B cell (primary cell): ENCODE measurements at regions not wholly inside any gene's neighbourhood (a gene's known extent, or its start where the extent isn't known, plus 50 kb on each side); places are given as distances from the start of the nearest gene placed in this dataset.

ENCODE experiments used
- ATAC-seq: fragments of 200-7000 bp; cut with Tn5 transposase; one replicate; pipeline ENCODE4 v1.10.0; 2021; ENCODE audit warnings: low read depth, mild to moderate bottlenecking, moderate number of reproducible peaks, moderate library complexity
- CTCF ChIA-PET: fragments of 350-600 bp; sonication (Branson Sonifier 250); formaldehyde crosslinking; loops from one replicate; lab custom pipeline; 2021; ENCODE audit warnings: antibody characterized with exemption, inconsistent platforms; lab: Charles Lee
- POLR2A ChIA-PET: fragments of 350-600 bp; sonication (Branson Sonifier 250); formaldehyde crosslinking; loops from one replicate; lab custom pipeline; 2021; ENCODE audit warnings: antibody characterized with exemption; lab: Charles Lee
- DNase-seq: peaks from one replicate; pipeline ENCODE4 v3.0.0; 2013
- H2AFZ ChIP-seq: 2 replicates; pipeline ENCODE4 v1.6.1; 2012; ENCODE audit warnings: mild to moderate bottlenecking, low read depth, low read length; ENCODE audit not compliant: insufficient read depth, poor library complexity, severe bottlenecking
- H3K27ac ChIP-seq, 2 donors: 1 replicate in 1 of 2; 2 replicates in 1 of 2; pipeline ENCODE4 v1.5.1; 2012 to 2013; ENCODE audit warnings: low read length in 2 of 2, mild to moderate bottlenecking in 2 of 2, moderate library complexity in 1 of 2
- H3K27me3 ChIP-seq, 4 experiments: fragments of 200-600 bp in 1 of 4; sonication (generic) in 1 of 4; replicated peaks in 1 of 4; 1 replicate in 2 of 4; 2 replicates in 2 of 4; pipeline versions ENCODE4 v1.6.1 to v1.7.0; 2013 to 2016; ENCODE audit warnings: low read length in 3 of 4, mild to moderate bottlenecking in 2 of 4, mixed read lengths in 1 of 4, moderate library complexity in 1 of 4; ENCODE audit not compliant: insufficient read depth in 4 of 4, control insufficient read depth in 3 of 4; ENCODE audit errors: control extremely low read depth in 1 of 4
- H3K36me3 ChIP-seq, 2 experiments: replicated peaks in 1 of 2; 1 replicate in 1 of 2; 2 replicates in 1 of 2; pipeline versions ENCODE4 v1.6.1 to v1.7.1; 2013; ENCODE audit warnings: low read length in 1 of 2; ENCODE audit not compliant: insufficient read depth in 2 of 2, control insufficient read depth in 1 of 2; ENCODE audit errors: control extremely low read depth in 1 of 2, extremely low read depth in 1 of 2
- H3K4me1 ChIP-seq, 2 donors: fragments of 200-600 bp in 1 of 2; sonication (generic) in 1 of 2; 1 replicate in 1 of 2; 2 replicates in 1 of 2; pipeline versions ENCODE4 v1.5.1 to v1.6.1; 2013 to 2017; ENCODE audit warnings: low read length in 2 of 2; ENCODE audit not compliant: control insufficient read depth in 2 of 2, insufficient read depth in 2 of 2
- H3K4me2 ChIP-seq: replicated peaks from 2 replicates; pipeline ENCODE3; 2012; ENCODE audit warnings: mild to moderate bottlenecking, low read depth, low read length; ENCODE audit not compliant: poor library complexity, severe bottlenecking
- H3K4me3 ChIP-seq, 5 experiments: fragments of 200-600 bp in 1 of 5; sonication (generic) in 1 of 5; 1 replicate in 3 of 5; 2 replicates in 2 of 5; pipeline versions ENCODE4 v1.5.1 to v1.7.0; 2011 to 2016; ENCODE audit warnings: low read length in 4 of 5, mild to moderate bottlenecking in 4 of 5, low read depth in 2 of 5, control low read depth in 1 of 5, moderate library complexity in 1 of 5; ENCODE audit not compliant: insufficient read depth in 1 of 5; ENCODE audit errors: control extremely low read depth in 1 of 5, extremely low read depth in 1 of 5
- H3K79me2 ChIP-seq: fragments of 200-600 bp; sonication (generic); one replicate; pipeline ENCODE4 v1.6.0; 2016; ENCODE audit warnings: low read length; ENCODE audit not compliant: control insufficient read depth, insufficient read depth
- H3K9ac ChIP-seq: fragments of 200-600 bp; sonication (generic); 2 replicates; pipeline ENCODE4 v1.6.1; 2017; ENCODE audit warnings: mild to moderate bottlenecking, low read length, moderate library complexity
- H3K9me3 ChIP-seq, 3 donors: one replicate each; pipeline versions ENCODE4 v1.6.1 to v1.7.1; 2013; ENCODE audit warnings: low read length in 2 of 3; ENCODE audit not compliant: control insufficient read depth in 2 of 3, insufficient read depth in 1 of 3; ENCODE audit errors: control extremely low read depth in 1 of 3
- H4K20me1 ChIP-seq: 2 replicates; pipeline ENCODE4 v1.6.0; 2012; ENCODE audit warnings: mild to moderate bottlenecking, low read length; ENCODE audit not compliant: insufficient read depth, control insufficient read depth, poor library complexity, severe bottlenecking
- H3K27ac Mint-ChIP-seq: one replicate; pipeline ENCODE4 v1.8.0; 2021; ENCODE audit warnings: mixed read lengths
- H3K27me3 Mint-ChIP-seq: one replicate; pipeline ENCODE4 v1.8.0; 2021; ENCODE audit warnings: mixed read lengths
- H3K4me1 Mint-ChIP-seq: one replicate; pipeline ENCODE4 v1.8.0; 2021; ENCODE audit warnings: mixed read lengths
- H3K4me3 Mint-ChIP-seq: one replicate; pipeline ENCODE4 v1.8.0; 2021; ENCODE audit warnings: mixed read lengths
- H3K9me3 Mint-ChIP-seq: one replicate; pipeline ENCODE4 v1.8.0; 2022; ENCODE audit warnings: mixed read lengths; ENCODE audit not compliant: insufficient read depth
- EZH2 ChIP-seq: IDR thresholded peaks from 2 replicates; pipeline ENCODE4 v1.6.1; 2012; ENCODE audit warnings: borderline replicate concordance, low read depth, mild to moderate bottlenecking, moderate library complexity, low read length; ENCODE audit not compliant: insufficient read depth, poor library complexity, severe bottlenecking
- WGBS: methylation state at CpG from one replicate; pipeline ENCODE4 v1.1.5; 2013; ENCODE audit warnings: missing lambda C conversion rate; ENCODE audit not compliant: insufficient coverage; 5-methylcytosine and 5-hydroxymethylcytosine counted together
- intact Hi-C: fragments of 100-400 bp; cut with micrococcal nuclease; formaldehyde crosslinking; loops from one replicate; pipeline ENCODE4 v1.10.0; 2022
- TF ChIP-seq, protein P1 (sequence below): fragments of 200-600 bp; IDR thresholded peaks from one replicate; pipeline ENCODE4 v1.8.0; 2022; ENCODE audit warnings: antibody characterized with exemption, mild to moderate bottlenecking

DNA sequence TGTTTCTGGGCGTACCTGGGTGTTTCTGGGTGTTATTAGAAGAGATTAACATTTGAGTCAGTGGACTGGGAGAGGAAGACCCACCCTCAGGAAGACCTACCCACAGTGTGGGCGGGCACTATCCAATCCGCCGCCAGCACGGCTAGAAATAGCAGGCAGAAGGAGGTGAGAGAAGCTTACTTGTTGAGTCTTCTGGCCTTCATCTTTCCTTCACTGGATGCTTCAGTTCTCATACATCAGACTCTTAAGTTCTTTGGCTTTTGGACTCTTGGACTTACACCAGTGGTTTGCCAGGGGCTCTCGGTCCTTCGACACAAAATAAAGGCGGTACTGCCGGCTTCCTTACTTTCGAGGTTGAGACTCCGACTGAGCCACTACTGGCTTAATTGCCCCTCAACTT lies 654.6 kb upstream of the CADM2 start:
- Histone ChIP-seq H3K9me3 (peaks cover 0 to 4% (median 2%) of the 10 kb centered on the region in 3 donors), H3K9ac (no peak overlapping the region), H3K79me2 (no peaks in the 10 kb centered on the region), H3K36me3 (no peaks in the 10 kb centered on the region), H2AFZ (no peak overlapping the region), H3K4me2 (no peak overlapping the region), H3K4me1 (no peaks in the 10 kb centered on the region), H4K20me1 (no peaks in the 10 kb centered on the region), H3K4me3 (no peak overlapping the region), H3K27me3 (no peaks in the 10 kb centered on the region), H3K27ac (no peak overlapping the region)
- Mint-ChIP-seq H3K27me3 (no peaks in the 10 kb centered on the region), H3K9me3 (no peaks in the 10 kb centered on the region), H3K27ac (no peak overlapping the region), H3K4me1 (no peaks in the 10 kb centered on the region), H3K4me3 (no peak overlapping the region)
- intact Hi-C loops = no loop called here
- CTCF ChIA-PET = no interaction called here
- TF ChIP-seq EZH2 = no peak
- TF ChIP-seq, protein P1, sequence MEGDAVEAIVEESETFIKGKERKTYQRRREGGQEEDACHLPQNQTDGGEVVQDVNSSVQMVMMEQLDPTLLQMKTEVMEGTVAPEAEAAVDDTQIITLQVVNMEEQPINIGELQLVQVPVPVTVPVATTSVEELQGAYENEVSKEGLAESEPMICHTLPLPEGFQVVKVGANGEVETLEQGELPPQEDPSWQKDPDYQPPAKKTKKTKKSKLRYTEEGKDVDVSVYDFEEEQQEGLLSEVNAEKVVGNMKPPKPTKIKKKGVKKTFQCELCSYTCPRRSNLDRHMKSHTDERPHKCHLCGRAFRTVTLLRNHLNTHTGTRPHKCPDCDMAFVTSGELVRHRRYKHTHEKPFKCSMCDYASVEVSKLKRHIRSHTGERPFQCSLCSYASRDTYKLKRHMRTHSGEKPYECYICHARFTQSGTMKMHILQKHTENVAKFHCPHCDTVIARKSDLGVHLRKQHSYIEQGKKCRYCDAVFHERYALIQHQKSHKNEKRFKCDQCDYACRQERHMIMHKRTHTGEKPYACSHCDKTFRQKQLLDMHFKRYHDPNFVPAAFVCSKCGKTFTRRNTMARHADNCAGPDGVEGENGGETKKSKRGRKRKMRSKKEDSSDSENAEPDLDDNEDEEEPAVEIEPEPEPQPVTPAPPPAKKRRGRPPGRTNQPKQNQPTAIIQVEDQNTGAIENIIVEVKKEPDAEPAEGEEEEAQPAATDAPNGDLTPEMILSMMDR = no peak
- POLR2A ChIA-PET = no interaction called here
- DNase-seq (no peak), ATAC-seq (no peak)
- 97% methylated on average over 9 of the region's 11 CpGs for WGBS

DNA sequence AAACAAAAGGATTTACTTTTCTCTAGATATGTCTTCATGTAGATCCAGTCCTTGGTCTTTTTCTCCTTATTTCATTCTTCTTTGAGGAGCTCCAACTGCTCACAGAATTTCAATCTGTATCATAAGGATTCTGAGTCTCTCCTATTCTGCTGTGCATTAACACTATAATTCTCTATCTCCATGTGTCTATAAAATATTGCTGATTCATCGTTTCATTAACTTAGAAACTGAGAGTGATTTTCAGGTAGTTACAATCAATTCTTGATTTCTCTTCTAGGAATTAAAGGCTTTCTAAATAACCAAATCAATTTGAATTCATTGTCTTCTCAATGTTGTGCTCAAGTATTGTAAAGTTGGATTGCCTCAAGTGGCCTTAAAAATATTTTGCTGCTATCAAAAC lies 651.5 kb upstream of the CADM2 start:
- POLR2A ChIA-PET = no interaction called here
- no peak for DNase-seq
- Mint-ChIP-seq H3K4me1 (no peaks in the 10 kb centered on the region), H3K4me3 (no peak overlapping the region), H3K27me3 (no peaks in the 10 kb centered on the region), H3K27ac (no peak overlapping the region), H3K9me3 (no peaks in the 10 kb centered on the region)
- Histone ChIP-seq H3K4me2 (no peak overlapping the region), H3K9ac (no peak overlapping the region), H3K79me2 (no peaks in the 10 kb centered on the region), H3K27ac (no peak overlapping the region), H3K27me3 (no peaks in the 10 kb centered on the region), H3K36me3 (no peaks in the 10 kb centered on the region), H4K20me1 (no peaks in the 10 kb centered on the region), H3K4me1 (no peaks in the 10 kb centered on the region), H2AFZ (no peak overlapping the region), H3K9me3 (peaks cover 0 to 4% (median 0%) of the 10 kb centered on the region in 3 donors), H3K4me3 (no peak overlapping the region)
- CTCF ChIA-PET = no interaction called here
- TF ChIP-seq, protein P1 = no peak
- no peak for TF ChIP-seq EZH2
- intact Hi-C loops = no loop called here
- ATAC-seq = no peak
- WGBS = no CpG with 5 or more reads among the region's 1 CpG
